Activated T-cell treated with anti-CD3 and anti-CD28 coated beads, Interleukin-2, amount 50 U/mL, for 72 hours (primary cell): ENCODE measurements at regions not wholly inside any gene's neighbourhood (a gene's known extent, or its start where the extent isn't known, plus 50 kb on each side); places are given as distances from the start of the nearest gene placed in this dataset.

ENCODE experiments used
- ATAC-seq, 2 donors: fragments of 150-1000 bp; cut with Tn5 transposase; replicated peaks in 1 of 2; 2 replicates each; pipeline ENCODE4 v1.10.0; 2021; ENCODE audit warnings: moderate library complexity in 2 of 2, mild to moderate bottlenecking in 1 of 2
- DNase-seq, 2 donors: peaks; one replicate each; pipeline ENCODE4 v3.0.0; 2021 to 2022; ENCODE audit warnings: mixed read lengths in 1 of 2
- H3K27ac Mint-ChIP-seq: one replicate; pipeline ENCODE4 v1.8.0; 2022; ENCODE audit warnings: mild to moderate bottlenecking, moderate library complexity, mixed read lengths
- H3K27me3 Mint-ChIP-seq: one replicate; pipeline ENCODE4 v1.8.0; 2022; ENCODE audit warnings: low read depth, mixed read lengths
- H3K36me3 Mint-ChIP-seq, 2 donors: one replicate each; pipeline ENCODE4 v1.8.0; 2022; ENCODE audit warnings: mixed read lengths in 2 of 2, mild to moderate bottlenecking in 1 of 2; ENCODE audit not compliant: insufficient read depth in 2 of 2
- H3K4me1 Mint-ChIP-seq: one replicate; pipeline ENCODE4 v1.8.0; 2022; ENCODE audit warnings: low read depth, mixed read lengths
- H3K4me3 Mint-ChIP-seq, 2 donors: one replicate each; pipeline ENCODE4 v1.8.0; 2022; ENCODE audit warnings: mild to moderate bottlenecking in 2 of 2, mixed read lengths in 2 of 2, moderate library complexity in 2 of 2
- H3K9me3 Mint-ChIP-seq, 2 donors: one replicate each; pipeline ENCODE4 v1.8.0; 2022; ENCODE audit warnings: mixed read lengths in 2 of 2

DNA sequence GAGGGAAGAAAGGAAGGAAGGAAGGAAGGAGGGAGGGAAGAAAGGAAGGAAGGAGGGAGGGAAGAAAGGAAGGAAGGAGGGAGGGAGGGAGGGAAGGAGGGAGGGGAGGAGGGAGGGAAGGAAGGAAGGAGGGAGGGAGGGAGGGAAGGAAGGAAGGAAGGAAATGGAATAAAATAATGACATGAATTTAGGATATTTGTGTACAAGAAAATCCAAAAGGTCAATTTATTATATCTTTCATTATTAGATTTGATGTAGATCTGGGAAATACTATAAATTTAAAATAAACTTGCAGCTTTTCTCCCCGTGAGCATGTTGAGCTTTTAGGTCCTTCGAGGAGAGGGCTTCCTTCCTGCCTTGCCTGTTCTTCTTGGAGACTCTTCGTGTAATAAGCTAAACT is 398.6 kb upstream of the NRP1 start:
- peaks cover 0 to 5% of the 10 kb centered on the region in 2 donors for H3K36me3 Mint-ChIP-seq
- no peak for DNase-seq
- H3K4me1 Mint-ChIP-seq = no peaks in the 10 kb centered on the region
- peaks cover 0 to 2% of the 10 kb centered on the region in 2 donors for H3K9me3 Mint-ChIP-seq
- peaks cover 27% of the 10 kb centered on the region for H3K27me3 Mint-ChIP-seq
- no peak overlapping the region for H3K4me3 Mint-ChIP-seq
- no peak overlapping the region for H3K27ac Mint-ChIP-seq
- ATAC-seq = no peak

GRCh38 chr10:33732161-33732680 is 397.8 kb upstream of the NRP1 start:
- peaks cover 28% of the 10 kb centered on the region for H3K27me3 Mint-ChIP-seq
- H3K36me3 Mint-ChIP-seq = peaks cover 0 to 5% of the 10 kb centered on the region in 2 donors
- H3K27ac Mint-ChIP-seq = no peak overlapping the region
- peaks cover 0 to 2% of the 10 kb centered on the region in 2 donors for H3K9me3 Mint-ChIP-seq
- no peaks in the 10 kb centered on the region for H3K4me1 Mint-ChIP-seq
- no peak for DNase-seq
- no peak overlapping the region for H3K4me3 Mint-ChIP-seq
- no peak for ATAC-seq

DNA sequence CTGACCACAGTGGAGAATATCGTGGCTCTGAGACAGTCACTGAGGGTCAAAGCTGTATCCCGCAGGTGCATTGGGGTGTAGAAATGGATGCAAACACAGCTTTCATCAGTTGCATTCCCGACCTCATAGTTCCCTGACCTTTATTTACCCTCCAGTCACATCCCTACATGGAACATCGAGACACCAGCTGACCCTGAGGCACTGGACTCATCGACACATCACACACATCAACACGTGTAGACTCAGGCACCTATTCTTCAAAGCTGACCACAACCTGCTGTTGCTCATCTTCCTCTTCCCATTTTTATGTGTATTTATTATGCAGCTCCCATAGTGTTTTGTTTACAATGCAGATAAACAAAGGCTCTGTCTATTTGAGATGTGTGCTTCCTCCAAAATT is 396.9 kb upstream of the NRP1 start:
- no peak overlapping the region for H3K4me3 Mint-ChIP-seq
- H3K27ac Mint-ChIP-seq = no peak overlapping the region
- ATAC-seq (no peak), DNase-seq (no peak)
- H3K9me3 Mint-ChIP-seq = peaks cover 0 to 2% of the 10 kb centered on the region in 2 donors
- H3K27me3 Mint-ChIP-seq = peaks cover 28% of the 10 kb centered on the region
- H3K4me1 Mint-ChIP-seq = no peaks in the 10 kb centered on the region
- peaks cover 0 to 1% of the 10 kb centered on the region in 2 donors for H3K36me3 Mint-ChIP-seq

DNA sequence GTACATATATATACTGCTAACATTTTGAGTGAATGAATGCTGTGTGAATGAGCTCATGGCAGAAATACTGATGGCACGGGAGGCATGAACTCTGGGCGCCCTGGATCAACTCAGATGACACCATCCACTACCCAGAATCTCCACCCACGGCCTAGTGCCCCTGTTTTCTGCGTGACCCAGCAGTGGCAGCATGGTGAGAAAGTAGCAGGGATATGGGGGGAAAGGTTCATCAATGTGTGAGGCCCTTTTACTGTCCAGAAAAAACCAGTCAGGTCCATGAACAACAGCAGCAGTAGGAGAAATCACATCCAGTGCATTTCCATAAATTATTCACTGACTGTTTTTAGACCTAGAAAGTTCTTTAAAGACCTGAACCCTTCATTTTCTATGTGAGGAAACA is 391.0 kb upstream of the NRP1 start:
- Mint-ChIP-seq H3K9me3 (no peaks in the 10 kb centered on the region), H3K4me3 (no peak overlapping the region), H3K36me3 (no peaks in the 10 kb centered on the region), H3K27ac (no peak overlapping the region), H3K27me3 (peaks cover 21% of the 10 kb centered on the region), H3K4me1 (no peaks in the 10 kb centered on the region)
- ATAC-seq = no peak
- DNase-seq = no peak

DNA sequence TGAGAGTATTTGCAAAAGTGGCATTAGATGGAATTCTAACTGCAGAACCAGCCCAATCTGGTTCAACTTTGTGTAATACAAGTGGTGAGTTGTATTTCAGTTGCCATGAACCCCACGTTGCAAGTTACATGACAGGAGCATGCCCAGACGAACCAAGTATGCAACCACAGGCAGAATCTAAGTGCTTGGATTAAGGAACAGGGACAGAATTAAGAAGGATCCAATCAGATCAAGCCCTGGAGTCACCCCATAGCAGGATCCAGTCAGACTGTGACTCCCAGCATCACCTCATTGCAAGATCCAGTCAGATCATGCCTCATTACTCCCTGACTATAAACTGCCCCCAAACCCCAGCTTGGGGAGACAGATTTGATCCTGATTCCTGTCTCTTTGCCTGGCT is 388.7 kb upstream of the NRP1 start:
- ATAC-seq (no peak), DNase-seq (no peak)
- no peaks in the 10 kb centered on the region for H3K36me3 Mint-ChIP-seq
- no peak overlapping the region for H3K4me3 Mint-ChIP-seq
- no peaks in the 10 kb centered on the region for H3K4me1 Mint-ChIP-seq
- H3K9me3 Mint-ChIP-seq = no peaks in the 10 kb centered on the region
- H3K27me3 Mint-ChIP-seq = peaks cover 9% of the 10 kb centered on the region
- no peak overlapping the region for H3K27ac Mint-ChIP-seq

GRCh38 chr10:33722067-33722466 is 387.6 kb upstream of the NRP1 start:
- Mint-ChIP-seq H3K36me3 (no peaks in the 10 kb centered on the region), H3K27ac (no peak overlapping the region), H3K4me1 (no peaks in the 10 kb centered on the region), H3K9me3 (no peaks in the 10 kb centered on the region), H3K4me3 (no peak overlapping the region), H3K27me3 (peaks cover 6% of the 10 kb centered on the region)
- no peak for DNase-seq
- no peak for ATAC-seq

- H3K27me3 Mint-ChIP-seq = peaks cover 6% of the 10 kb centered on the region
- H3K36me3 Mint-ChIP-seq = no peaks in the 10 kb centered on the region
- no peak for DNase-seq
- no peak overlapping the region for H3K27ac Mint-ChIP-seq
- no peaks in the 10 kb centered on the region for H3K9me3 Mint-ChIP-seq
- no peak overlapping the region for H3K4me3 Mint-ChIP-seq
- ATAC-seq = no peak
- no peaks in the 10 kb centered on the region for H3K4me1 Mint-ChIP-seq
Observed at GRCh38 chr10:33721509-33721908, 387.0 kb upstream of the NRP1 start.

DNA sequence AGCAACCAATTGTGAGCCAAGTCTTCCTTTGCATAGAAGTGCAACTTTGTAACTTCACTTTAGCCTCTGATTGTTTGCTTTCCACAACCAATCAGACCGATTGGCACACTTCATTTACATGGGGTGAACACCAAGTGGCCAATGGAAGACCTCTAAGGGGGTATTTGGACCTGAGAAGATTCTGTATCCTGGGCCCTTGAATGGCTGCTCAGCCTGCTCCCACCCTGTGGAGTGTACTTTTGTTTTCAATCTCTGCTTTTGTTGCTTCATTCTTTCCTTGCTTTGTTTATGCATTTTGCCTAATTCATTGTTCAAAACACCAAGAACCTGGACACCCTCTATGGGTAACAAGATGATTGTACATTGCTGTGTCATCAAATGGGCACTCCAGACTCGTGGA is 385.7 kb upstream of the NRP1 start:
- Mint-ChIP-seq H3K36me3 (no peaks in the 10 kb centered on the region), H3K9me3 (no peaks in the 10 kb centered on the region), H3K27ac (no peak overlapping the region), H3K27me3 (peaks cover 11% of the 10 kb centered on the region), H3K4me1 (no peaks in the 10 kb centered on the region), H3K4me3 (no peak overlapping the region)
- DNase-seq (no peak), ATAC-seq (no peak)

- peaks cover 11% of the 10 kb centered on the region for H3K27me3 Mint-ChIP-seq
- no peaks in the 10 kb centered on the region for H3K9me3 Mint-ChIP-seq
- no peak for ATAC-seq
- no peaks in the 10 kb centered on the region for H3K4me1 Mint-ChIP-seq
- no peaks in the 10 kb centered on the region for H3K36me3 Mint-ChIP-seq
- no peak overlapping the region for H3K27ac Mint-ChIP-seq
- no peak overlapping the region for H3K4me3 Mint-ChIP-seq
- no peak for DNase-seq
Observed at GRCh38 chr10:33719005-33719703, 384.7 kb upstream of the NRP1 start.

DNA sequence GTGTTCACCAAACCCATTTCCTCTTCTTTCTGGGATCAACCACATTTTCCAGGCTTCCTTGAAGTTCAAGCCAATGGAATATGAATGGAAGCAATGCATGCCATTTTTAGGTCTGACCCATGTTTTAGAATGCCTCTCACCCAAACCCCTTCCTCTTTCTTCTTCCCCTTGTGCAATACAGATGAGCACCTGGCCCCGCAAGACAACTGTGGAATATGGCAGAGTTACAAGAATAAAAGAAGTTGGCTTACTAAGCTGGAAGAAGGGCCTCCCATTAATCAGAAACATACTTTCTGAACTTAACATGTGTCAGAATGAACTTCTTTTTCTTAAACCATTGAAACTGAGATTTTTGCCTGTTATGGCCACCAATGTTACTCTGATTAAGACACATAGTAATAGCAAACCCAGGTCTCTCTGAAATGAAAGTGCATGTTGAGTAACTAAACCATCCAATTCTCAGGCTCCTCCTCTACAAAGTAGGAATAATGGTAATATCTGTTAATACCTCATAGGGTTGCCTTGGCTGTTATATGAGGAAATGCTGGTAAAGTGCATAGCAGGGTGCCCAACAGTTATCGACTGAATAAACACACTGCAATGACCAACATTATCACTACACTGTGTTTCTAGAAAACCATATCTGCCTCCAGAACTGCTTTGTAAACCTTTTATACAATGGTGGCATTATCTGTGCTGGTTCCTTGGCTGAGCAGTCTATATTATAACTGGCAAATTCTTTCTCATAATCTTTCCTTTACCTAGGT is 382.2 kb upstream of the NRP1 start:
- Mint-ChIP-seq H3K4me1 (no peaks in the 10 kb centered on the region), H3K4me3 (no peak overlapping the region), H3K27ac (no peak overlapping the region), H3K9me3 (no peaks in the 10 kb centered on the region), H3K36me3 (no peaks in the 10 kb centered on the region), H3K27me3 (peaks cover 11% of the 10 kb centered on the region)
- ATAC-seq (no peak), DNase-seq (no peak)

DNA sequence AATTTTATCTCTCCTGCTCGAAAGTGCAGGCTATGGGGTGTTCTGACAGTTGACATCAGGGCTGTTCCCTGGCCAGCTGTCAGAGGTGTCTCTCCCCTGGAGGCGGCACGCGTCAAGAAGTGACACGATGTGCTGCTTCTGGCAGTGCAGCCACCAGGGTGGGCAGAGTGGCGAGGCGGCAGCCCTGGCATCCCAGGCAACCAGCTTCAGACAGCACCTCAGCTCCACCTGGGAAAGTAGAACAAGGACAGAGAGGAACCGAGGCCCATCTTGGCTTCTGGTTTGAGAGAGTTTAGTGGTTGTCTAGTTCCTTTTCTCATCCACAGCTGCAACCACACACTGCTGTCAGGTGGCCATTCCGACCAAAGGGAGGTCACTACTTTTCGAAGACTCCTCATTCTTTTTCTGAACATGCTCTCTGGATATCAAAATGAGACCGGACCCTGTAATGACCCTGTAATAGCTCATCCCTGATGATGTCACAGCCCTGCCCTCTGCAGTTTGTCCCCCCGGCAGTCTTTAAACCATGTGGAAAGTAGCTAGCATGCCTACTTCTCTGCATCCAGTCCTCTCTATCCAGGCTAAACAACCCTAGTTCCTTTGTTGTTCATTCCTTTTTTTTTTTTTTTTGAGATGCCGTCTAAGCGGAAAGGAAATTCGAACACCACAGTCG is 381.0 kb upstream of the NRP1 start:
- no peak overlapping the region for H3K27ac Mint-ChIP-seq
- ATAC-seq = no peak

DNA sequence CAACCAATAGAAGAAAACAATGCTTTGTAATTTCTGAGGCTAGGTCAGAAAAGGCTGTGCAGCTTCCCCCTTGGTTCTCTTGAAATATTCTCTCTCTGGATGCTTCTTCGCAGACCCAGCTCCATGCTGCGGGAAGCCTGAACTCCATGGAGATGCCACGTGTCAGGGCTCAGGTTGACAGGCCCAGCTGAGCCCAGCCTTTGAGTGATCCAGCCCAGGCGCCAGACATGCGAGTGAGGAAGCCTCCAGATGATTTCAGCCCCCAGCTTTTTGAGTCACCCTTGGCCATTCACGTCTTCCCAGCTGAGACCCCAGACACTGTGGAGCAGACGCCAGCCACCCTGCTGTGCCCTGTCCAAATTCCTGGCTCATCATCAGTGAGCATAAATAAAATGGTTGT is 378.4 kb upstream of the NRP1 start:
- no peak for DNase-seq
- peaks cover 11% of the 10 kb centered on the region for H3K27me3 Mint-ChIP-seq
- no peaks in the 10 kb centered on the region for H3K4me1 Mint-ChIP-seq
- H3K36me3 Mint-ChIP-seq = no peaks in the 10 kb centered on the region
- no peaks in the 10 kb centered on the region for H3K9me3 Mint-ChIP-seq
- ATAC-seq = no peak
- no peak overlapping the region for H3K4me3 Mint-ChIP-seq
- no peak overlapping the region for H3K27ac Mint-ChIP-seq

More for the DNA sequence above, 381.0 kb upstream of the NRP1 start:
- H3K4me1 Mint-ChIP-seq = no peaks in the 10 kb centered on the region
- H3K27me3 Mint-ChIP-seq = peaks cover 11% of the 10 kb centered on the region
- no peak for DNase-seq
- H3K36me3 Mint-ChIP-seq = no peaks in the 10 kb centered on the region
- H3K4me3 Mint-ChIP-seq = no peak overlapping the region
- H3K9me3 Mint-ChIP-seq = no peaks in the 10 kb centered on the region

DNA sequence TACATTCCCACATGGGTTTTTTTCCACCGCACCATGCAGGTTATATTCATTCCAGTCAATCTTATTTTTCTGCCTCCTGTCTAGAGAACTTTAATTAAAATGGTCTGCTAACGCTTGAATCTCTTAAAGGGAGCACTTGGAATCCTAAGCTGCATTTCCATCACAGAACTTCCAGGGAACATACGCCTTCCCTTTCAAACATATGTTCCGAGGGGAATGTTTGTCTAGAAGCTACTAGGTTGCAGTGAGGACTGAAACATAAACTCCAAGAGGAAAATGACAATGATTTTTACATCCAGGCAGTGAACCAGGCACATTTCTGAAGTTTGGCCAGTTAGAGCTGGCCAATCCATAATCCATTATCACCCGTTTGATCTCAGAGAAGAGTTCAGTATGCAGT is 375.5 kb upstream of the NRP1 start:
- no peaks in the 10 kb centered on the region for H3K4me1 Mint-ChIP-seq
- no peaks in the 10 kb centered on the region for H3K36me3 Mint-ChIP-seq
- H3K27ac Mint-ChIP-seq = no peak overlapping the region
- DNase-seq (no peak), ATAC-seq (no peak)
- no peaks in the 10 kb centered on the region for H3K9me3 Mint-ChIP-seq
- peaks cover 7% of the 10 kb centered on the region for H3K27me3 Mint-ChIP-seq
- H3K4me3 Mint-ChIP-seq = no peak overlapping the region
